IPS-NIHi11 (cell line): ENCODE measurements at regions not wholly inside any gene's neighbourhood (a gene's known extent, or its start where the extent isn't known, plus 50 kb on each side); places are given as distances from the start of the nearest gene placed in this dataset.
"Not testable (repeated sequence)": the region's sequence is repeated elsewhere in the genome, so short reads cannot be mapped to it uniquely, and the experiment has no call there.

Experiments used
- DNase-seq: peaks from one replicate; pipeline ENCODE4 v3.0.0; 2012; ENCODE audit warnings: mixed read lengths, low spot score

GRCh38 chr2:22970991-22971390 lies 414.0 kb upstream of the KLHL29 start:
- DNase-seq = no peak

- DNase-seq = no peak
These were observed 403.2 kb upstream of the KLHL29 start for GRCh38 chr2:22981785-22982184.

- not testable (repeated sequence) for DNase-seq
These were observed 400.8 kb upstream of the KLHL29 start for GRCh38 chr2:22984152-22984551.

GRCh38 chr2:22990246-22990645 lies 394.7 kb upstream of the KLHL29 start:
- DNase-seq = no peak

- DNase-seq = no peak
These were observed 393.1 kb upstream of the KLHL29 start for GRCh38 chr2:22991844-22992243.

- DNase-seq = no peak
These were observed 392.5 kb upstream of the KLHL29 start for GRCh38 chr2:22992441-22992840.

GRCh38 chr2:22993250-22993649 lies 391.7 kb upstream of the KLHL29 start:
- no peak for DNase-seq

GRCh38 chr2:22995576-22995975 lies 389.4 kb upstream of the KLHL29 start:
- DNase-seq = no peak

- DNase-seq = no peak
These were observed 388.1 kb upstream of the KLHL29 start for GRCh38 chr2:22996911-22997310.

- DNase-seq = no peak
These were observed 386.6 kb upstream of the KLHL29 start for GRCh38 chr2:22998359-22998758.

GRCh38 chr2:22999951-23000350 lies 385.0 kb upstream of the KLHL29 start:
- DNase-seq = no peak

- no peak for DNase-seq
These were observed 382.7 kb upstream of the KLHL29 start for GRCh38 chr2:23002234-23002633.

- no peak for DNase-seq
These were observed 379.5 kb upstream of the KLHL29 start for GRCh38 chr2:23005469-23005868.

GRCh38 chr2:23007631-23008235 lies 377.2 kb upstream of the KLHL29 start:
- DNase-seq = no peak

GRCh38 chr2:23008440-23008839 lies 376.5 kb upstream of the KLHL29 start:
- no peak for DNase-seq

- DNase-seq = no peak
These were observed 376.0 kb upstream of the KLHL29 start for GRCh38 chr2:23008951-23009350.

GRCh38 chr2:23009545-23010149 lies 375.3 kb upstream of the KLHL29 start:
- DNase-seq = no peak

GRCh38 chr2:23012499-23012898 lies 372.5 kb upstream of the KLHL29 start:
- DNase-seq = no peak

GRCh38 chr2:23015651-23016200 lies 369.3 kb upstream of the KLHL29 start:
- DNase-seq = no peak

- DNase-seq = no peak
These were observed 365.5 kb upstream of the KLHL29 start for GRCh38 chr2:23019476-23019875.

GRCh38 chr2:23020659-23021058 lies 364.3 kb upstream of the KLHL29 start:
- no peak for DNase-seq

- no peak for DNase-seq
These were observed 363.5 kb upstream of the KLHL29 start for GRCh38 chr2:23021311-23022120.

- DNase-seq = no peak
These were observed 361.3 kb upstream of the KLHL29 start for GRCh38 chr2:23023722-23024121.
